ENCODE measurements at regions not wholly inside any gene's neighbourhood (a gene's known extent, or its start where the extent isn't known, plus 50 kb on each side); places are given as distances from the start of the nearest gene placed in this dataset.

DNA sequence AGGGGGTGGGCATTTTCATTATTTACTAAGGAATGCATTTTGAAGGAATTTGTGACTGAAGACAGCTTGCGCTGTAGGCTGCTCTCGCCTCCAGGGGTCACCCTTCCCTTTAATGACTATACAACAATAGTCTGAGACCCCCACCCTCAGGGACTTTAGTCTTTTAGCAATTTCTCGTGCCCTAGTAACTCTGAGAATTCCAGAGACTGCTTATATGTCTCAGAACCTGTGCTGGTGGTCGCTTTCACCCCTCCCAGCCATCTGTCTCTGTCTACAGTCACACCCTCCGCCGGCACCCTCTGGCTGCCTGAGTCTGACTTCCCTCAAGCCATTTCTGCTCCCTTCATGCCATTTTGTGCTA is 671.4 kb downstream of the NR2F1-AS1 start:
- no peaks in the 10 kb centered on the region for H4K20me1 ChIP-seq (ENCODE audit: control insufficient read depth, insufficient read depth)
- no peak for TF ChIP-seq RELA (IDR thresholded peaks at IDR 0.05; ENCODE audit: borderline replicate concordance, partially characterized antibody)
- TF ChIP-seq SIN3A (IDR thresholded peaks at IDR 0.05; ENCODE audit: low read depth, low read length): no peak
- TF ChIP-seq RB1 (IDR thresholded peaks at IDR 0.05; ENCODE audit: borderline replicate concordance): no peak
- no peak for TF ChIP-seq LARP7 (IDR thresholded peaks at IDR 0.05)
- no peak for TF ChIP-seq NRF1 (conservative IDR thresholded peaks at IDR 0.05; ENCODE audit: low read depth, low read length)
- TF ChIP-seq, protein P1, sequence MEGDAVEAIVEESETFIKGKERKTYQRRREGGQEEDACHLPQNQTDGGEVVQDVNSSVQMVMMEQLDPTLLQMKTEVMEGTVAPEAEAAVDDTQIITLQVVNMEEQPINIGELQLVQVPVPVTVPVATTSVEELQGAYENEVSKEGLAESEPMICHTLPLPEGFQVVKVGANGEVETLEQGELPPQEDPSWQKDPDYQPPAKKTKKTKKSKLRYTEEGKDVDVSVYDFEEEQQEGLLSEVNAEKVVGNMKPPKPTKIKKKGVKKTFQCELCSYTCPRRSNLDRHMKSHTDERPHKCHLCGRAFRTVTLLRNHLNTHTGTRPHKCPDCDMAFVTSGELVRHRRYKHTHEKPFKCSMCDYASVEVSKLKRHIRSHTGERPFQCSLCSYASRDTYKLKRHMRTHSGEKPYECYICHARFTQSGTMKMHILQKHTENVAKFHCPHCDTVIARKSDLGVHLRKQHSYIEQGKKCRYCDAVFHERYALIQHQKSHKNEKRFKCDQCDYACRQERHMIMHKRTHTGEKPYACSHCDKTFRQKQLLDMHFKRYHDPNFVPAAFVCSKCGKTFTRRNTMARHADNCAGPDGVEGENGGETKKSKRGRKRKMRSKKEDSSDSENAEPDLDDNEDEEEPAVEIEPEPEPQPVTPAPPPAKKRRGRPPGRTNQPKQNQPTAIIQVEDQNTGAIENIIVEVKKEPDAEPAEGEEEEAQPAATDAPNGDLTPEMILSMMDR (IDR thresholded peaks at IDR 0.05 in 2 of 3, conservative IDR thresholded peaks at IDR 0.05 in 1 of 3; ENCODE audit: control insufficient read depth in 2 of 3, extremely low read depth in 1 of 3, insufficient read depth in 1 of 3, low read depth in 3 of 3, low read length in 3 of 3): peak; percentile 35 to 41 (median 36); a peak in 4 of 6 replicates
- no peak for TF ChIP-seq SIX5 (IDR thresholded peaks at IDR 0.05; ENCODE audit: low read depth, low read length, severe bottlenecking)
- peak; percentile 5; the same call in 1 of the 2 replicates for TF ChIP-seq SMC3 (IDR thresholded peaks at IDR 0.05; ENCODE audit: borderline replicate concordance, low read length)
- TF ChIP-seq IRF4 (IDR thresholded peaks at IDR 0.05; ENCODE audit: low read depth, low read length): no peak
- TF ChIP-seq, protein P2, sequence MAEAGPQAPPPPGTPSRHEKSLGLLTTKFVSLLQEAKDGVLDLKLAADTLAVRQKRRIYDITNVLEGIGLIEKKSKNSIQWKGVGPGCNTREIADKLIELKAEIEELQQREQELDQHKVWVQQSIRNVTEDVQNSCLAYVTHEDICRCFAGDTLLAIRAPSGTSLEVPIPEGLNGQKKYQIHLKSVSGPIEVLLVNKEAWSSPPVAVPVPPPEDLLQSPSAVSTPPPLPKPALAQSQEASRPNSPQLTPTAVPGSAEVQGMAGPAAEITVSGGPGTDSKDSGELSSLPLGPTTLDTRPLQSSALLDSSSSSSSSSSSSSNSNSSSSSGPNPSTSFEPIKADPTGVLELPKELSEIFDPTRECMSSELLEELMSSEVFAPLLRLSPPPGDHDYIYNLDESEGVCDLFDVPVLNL (IDR thresholded peaks at IDR 0.05; ENCODE audit: low read depth, low read length): no peak
- no peak for TF ChIP-seq ZNF207 (IDR thresholded peaks at IDR 0.05; ENCODE audit: borderline replicate concordance)
- TF ChIP-seq RAD21 (IDR thresholded peaks at IDR 0.05; ENCODE audit: insufficient read depth, low read depth, low read length): peak; percentile 49
- TF ChIP-seq NFXL1 (IDR thresholded peaks at IDR 0.05; ENCODE audit: borderline replicate concordance): no peak
- no peak for TF ChIP-seq SRF (IDR thresholded peaks at IDR 0.05; ENCODE audit: low read depth in 2 of 2, low read length in 2 of 2)
- TF ChIP-seq TCF12 (IDR thresholded peaks at IDR 0.05; ENCODE audit: low read depth, low read length): no peak
- no peak for TF ChIP-seq MTA2 (IDR thresholded peaks at IDR 0.05; ENCODE audit: low read depth)
- TF ChIP-seq, protein P3, sequence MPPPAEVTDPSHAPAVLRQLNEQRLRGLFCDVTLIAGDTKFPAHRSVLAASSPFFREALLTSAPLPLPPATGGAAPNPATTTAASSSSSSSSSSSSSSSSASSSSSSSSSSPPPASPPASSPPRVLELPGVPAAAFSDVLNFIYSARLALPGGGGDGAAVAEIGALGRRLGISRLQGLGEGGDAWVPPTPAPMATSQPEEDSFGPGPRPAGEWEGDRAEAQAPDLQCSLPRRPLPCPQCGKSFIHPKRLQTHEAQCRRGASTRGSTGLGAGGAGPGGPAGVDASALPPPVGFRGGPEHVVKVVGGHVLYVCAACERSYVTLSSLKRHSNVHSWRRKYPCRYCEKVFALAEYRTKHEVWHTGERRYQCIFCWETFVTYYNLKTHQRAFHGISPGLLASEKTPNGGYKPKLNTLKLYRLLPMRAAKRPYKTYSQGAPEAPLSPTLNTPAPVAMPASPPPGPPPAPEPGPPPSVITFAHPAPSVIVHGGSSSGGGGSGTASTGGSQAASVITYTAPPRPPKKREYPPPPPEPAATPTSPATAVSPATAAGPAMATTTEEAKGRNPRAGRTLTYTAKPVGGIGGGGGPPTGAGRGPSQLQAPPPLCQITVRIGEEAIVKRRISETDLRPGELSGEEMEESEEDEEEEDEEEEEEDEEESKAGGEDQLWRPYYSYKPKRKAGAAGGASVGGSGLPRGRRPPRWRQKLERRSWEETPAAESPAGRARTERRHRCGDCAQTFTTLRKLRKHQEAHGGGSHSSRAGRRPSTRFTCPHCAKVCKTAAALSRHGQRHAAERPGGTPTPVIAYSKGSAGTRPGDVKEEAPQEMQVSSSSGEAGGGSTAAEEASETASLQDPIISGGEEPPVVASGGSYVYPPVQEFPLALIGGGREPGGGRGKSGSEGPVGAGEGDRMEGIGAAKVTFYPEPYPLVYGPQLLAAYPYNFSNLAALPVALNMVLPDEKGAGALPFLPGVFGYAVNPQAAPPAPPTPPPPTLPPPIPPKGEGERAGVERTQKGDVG (CRISPR knock-in tag; IDR thresholded peaks at IDR 0.05): no peak
- POLR2A ChIA-PET: interaction anchor here (0.6 kb wide), 1 partner anchor 723 kb away, joined by 5 read pairs; no protein-coding TSS in a partner anchor
- no peak overlapping the region for H3K4me3 ChIP-seq
- H2AFZ ChIP-seq (ENCODE audit: control insufficient read depth, low read depth, low read length): no peak overlapping the region
- H3K9ac ChIP-seq (ENCODE audit: control insufficient read depth, insufficient read depth, low read length): no peak overlapping the region
- H3K36me3 ChIP-seq (ENCODE audit: control insufficient read depth in 2 of 2, insufficient read depth in 2 of 2, low read length in 1 of 2): no peaks in the 10 kb centered on the region
- no TSS peak for BruUV-seq (replicated peaks)
- 25% methylated on average over 6 of the region's 6 CpGs for WGBS (ENCODE audit: insufficient coverage, insufficient replicate concordance, low lambda C conversion rate, missing lambda C conversion rate)
- SMC1A ChIA-PET (ENCODE audit: uncharacterized antibody, unreplicated experiment): interaction anchor here (0.7 to 2.9 kb wide), 14 partner anchors 10 to 891 kb away, joined by 3 to 18 read pairs (median 4); no protein-coding TSS in a partner anchor
- CTCF ChIA-PET: interaction anchor here (0.6 to 2.3 kb wide), 13 partner anchors 10 to 891 kb away, joined by 3 to 9 read pairs (median 4); no protein-coding TSS in a partner anchor
- intact Hi-C loops (cut with micrococcal nuclease; ENCODE audit: unreplicated experiment): no loop called here
- no peaks in the 10 kb centered on the region for H3K9me3 ChIP-seq (replicated peaks; ENCODE audit: control insufficient read depth, insufficient read depth, low read length)
- in situ Hi-C loops (cut with MboI): no loop called here
- ATAC-seq: peak; percentile 38; the same call in 1 of the 3 replicates
- DNase-seq (ENCODE audit: low read depth, low spot score): no peak
- peak; percentile 61 for FAIRE-seq
- peaks cover 4% of the 10 kb centered on the region; the same call in 1 of the 2 replicates for H3K4me1 ChIP-seq (ENCODE audit: control insufficient read depth, insufficient read depth, low read length)
- no peak overlapping the region for H3K27ac ChIP-seq (ENCODE audit: control insufficient read depth, insufficient read depth)
- no peaks in the 10 kb centered on the region for H3K27me3 ChIP-seq (replicated peaks in 1 of 2; ENCODE audit: control insufficient read depth in 2 of 2, insufficient read depth in 2 of 2, low read length in 1 of 2)
- H3K79me2 ChIP-seq (ENCODE audit: control insufficient read depth, insufficient read depth, low read length): no peaks in the 10 kb centered on the region
- no peak overlapping the region for H3K4me2 ChIP-seq (ENCODE audit: control insufficient read depth, insufficient read depth)
- RAD21 ChIA-PET (ENCODE audit: unreplicated experiment): interaction anchor here (0.8 to 2.4 kb wide), 7 partner anchors 10 to 892 kb away, joined by 3 to 10 read pairs (median 3); no protein-coding TSS in a partner anchor

Data from GM12878 (cell line).